H1 (cell line): ENCODE measurements at regions not wholly inside any gene's neighbourhood (a gene's known extent, or its start where the extent isn't known, plus 50 kb on each side); places are given as distances from the start of the nearest gene placed in this dataset.

Experiments used
- CTCF ChIA-PET: fragments of 300-600 bp; sonication (Branson Sonifier 250); formaldehyde crosslinking; loops from one replicate; lab custom pipeline; 2021; ENCODE audit not compliant: partially characterized antibody; lab: Charles Lee
- POLR2A ChIA-PET: fragments of 300-600 bp; sonication (Branson Sonifier 250); formaldehyde crosslinking; loops from one replicate; lab custom pipeline; 2021; ENCODE audit warnings: inconsistent platforms; ENCODE audit not compliant: partially characterized antibody; lab: Charles Lee
- DNase-seq, 2 experiments: peaks; one replicate each; pipeline versions ENCODE4 v3.0.0 to v3.0.0-alpha.2; 2010 to 2022; ENCODE audit warnings: low spot score in 2 of 2, low read depth in 1 of 2, mixed read lengths in 1 of 2
- FAIRE-seq: peaks from 2 replicates; lab custom pipeline; 2011; peaks lifted over from hg19 to GRCh38; lab: Jason Lieb, UNC
- H2AFZ ChIP-seq: 2 replicates; pipeline ENCODE4 v1.8.1; 2012; ENCODE audit warnings: low read length, inconsistent platforms
- H2AK5ac ChIP-seq: 2 replicates; pipeline ENCODE4 v1.6.1; 2013; ENCODE audit warnings: low read depth, low read length
- H2BK120ac ChIP-seq: replicated peaks from 2 replicates; pipeline ENCODE3; 2013; ENCODE audit warnings: low read depth, low read length, inconsistent platforms
- H2BK12ac ChIP-seq: 2 replicates; pipeline ENCODE4 v1.6.1; 2013; ENCODE audit warnings: low read depth, low read length
- H2BK15ac ChIP-seq: 2 replicates; pipeline ENCODE4 v1.6.1; 2013; ENCODE audit warnings: low read length
- H2BK20ac ChIP-seq: 2 replicates; pipeline ENCODE4 v1.6.1; 2013; ENCODE audit warnings: low read length
- H2BK5ac ChIP-seq: 2 replicates; pipeline ENCODE4 v1.6.1; 2013; ENCODE audit warnings: low read depth, low read length
- H3K14ac ChIP-seq: 2 replicates; pipeline ENCODE4 v1.6.1; 2013; ENCODE audit warnings: inconsistent platforms; ENCODE audit not compliant: insufficient read length
- H3K18ac ChIP-seq: 2 replicates; pipeline ENCODE4 v1.6.1; 2013; ENCODE audit warnings: low read length; ENCODE audit errors: extremely low read depth
- H3K23ac ChIP-seq: 2 replicates; pipeline ENCODE4 v1.6.1; 2013; ENCODE audit warnings: inconsistent platforms; ENCODE audit not compliant: insufficient read length
- H3K23me2 ChIP-seq: 2 replicates; pipeline ENCODE4 v1.6.1; 2013; ENCODE audit warnings: low read depth, low read length
- H3K27ac ChIP-seq: 2 replicates; pipeline ENCODE4 v1.6.1; 2011; ENCODE audit warnings: low read depth, low read length, inconsistent platforms
- H3K27me3 ChIP-seq, 4 experiments: replicated peaks in 1 of 4; 1 replicate in 1 of 4; 2 replicates in 3 of 4; pipeline versions ENCODE4 v1.6.1 to v1.8.1; 2011 to 2013; ENCODE audit warnings: low read length in 3 of 4, mild to moderate bottlenecking in 3 of 4, inconsistent platforms in 2 of 4, mixed read lengths in 2 of 4, moderate library complexity in 1 of 4; ENCODE audit not compliant: control insufficient read depth in 3 of 4, insufficient read depth in 3 of 4; ENCODE audit errors: extremely low read depth in 1 of 4
- H3K36me3 ChIP-seq, 4 experiments: 2 replicates each; pipeline versions ENCODE4 v1.6.1 to v1.8.1; 2011 to 2013; ENCODE audit warnings: mild to moderate bottlenecking in 4 of 4, low read length in 3 of 4, moderate library complexity in 2 of 4, control low read depth in 1 of 4, inconsistent platforms in 1 of 4; ENCODE audit not compliant: insufficient read depth in 4 of 4, control insufficient read depth in 2 of 4
- H3K4ac ChIP-seq: replicated peaks from 2 replicates; pipeline ENCODE3; 2013; ENCODE audit warnings: low read length, low read depth, mixed read lengths, inconsistent platforms; ENCODE audit not compliant: insufficient read length
- H3K4me1 ChIP-seq, 4 experiments: replicated peaks in 1 of 4; 1 replicate in 1 of 4; 2 replicates in 3 of 4; pipeline versions ENCODE4 v1.6.1 to v1.8.1; 2011 to 2013; ENCODE audit warnings: low read length in 3 of 4, inconsistent platforms in 2 of 4, mixed read lengths in 1 of 4; ENCODE audit not compliant: insufficient read depth in 4 of 4, control insufficient read depth in 3 of 4
- H3K4me2 ChIP-seq, 2 experiments: 2 replicates each; pipeline versions ENCODE4 v1.6.1 to v1.8.1; 2011 to 2013; ENCODE audit warnings: low read depth in 2 of 2, low read length in 2 of 2, control low read depth in 1 of 2, inconsistent platforms in 1 of 2, mild to moderate bottlenecking in 1 of 2; ENCODE audit not compliant: insufficient read depth in 1 of 2
- H3K4me3 ChIP-seq, 4 experiments: fragments of 200-600, 300-600 bp in 1 of 4; sonication (generic), shearing (Covaris generic), sonication (Bioruptor Twin) in 1 of 4; 2 replicates each; pipeline versions ENCODE4 v1.5.1 to v1.8.1; 2011 to 2016; ENCODE audit warnings: low read length in 4 of 4, low read depth in 3 of 4, control low read depth in 2 of 4, inconsistent platforms in 2 of 4, mild to moderate bottlenecking in 2 of 4, mixed read lengths in 1 of 4, moderate library complexity in 1 of 4; ENCODE audit not compliant: insufficient read depth in 2 of 4; ENCODE audit errors: extremely low read depth in 1 of 4
- H3K56ac ChIP-seq: replicated peaks from 2 replicates; pipeline ENCODE3; 2013; ENCODE audit warnings: low read depth, mild to moderate bottlenecking, mixed read lengths, low read length, inconsistent platforms; ENCODE audit not compliant: insufficient read length
- H3K79me1 ChIP-seq: 2 replicates; pipeline ENCODE4 v1.6.1; 2013; ENCODE audit warnings: low read depth, low read length, control low read depth
- H3K79me2 ChIP-seq, 2 experiments: 2 replicates each; pipeline versions ENCODE4 v1.6.1 to v1.8.1; 2012 to 2013; ENCODE audit warnings: low read length in 2 of 2, mild to moderate bottlenecking in 2 of 2, inconsistent platforms in 1 of 2; ENCODE audit not compliant: insufficient read depth in 2 of 2, control insufficient read depth in 1 of 2
- H3K9ac ChIP-seq, 4 experiments: replicated peaks in 1 of 4; 1 replicate in 1 of 4; 2 replicates in 3 of 4; pipeline versions ENCODE4 v1.6.1 to v1.8.1; 2011 to 2013; ENCODE audit warnings: low read depth in 3 of 4, low read length in 3 of 4, control low read depth in 2 of 4, mild to moderate bottlenecking in 2 of 4, moderate library complexity in 2 of 4, inconsistent platforms in 1 of 4; ENCODE audit errors: extremely low read depth in 1 of 4
- H3K9me3 ChIP-seq, 2 experiments: 2 replicates each; pipeline versions ENCODE4 v1.6.1 to v1.8.1; 2012 to 2013; ENCODE audit warnings: mild to moderate bottlenecking in 2 of 2, moderate library complexity in 2 of 2, control low read depth in 1 of 2, inconsistent platforms in 1 of 2, low read depth in 1 of 2, low read length in 1 of 2, mixed read lengths in 1 of 2; ENCODE audit not compliant: insufficient read depth in 2 of 2
- H4K20me1 ChIP-seq, 2 experiments: replicated peaks in 1 of 2; 2 replicates each; pipeline versions ENCODE3 to v1.8.1; 2011 to 2013; ENCODE audit warnings: inconsistent platforms in 2 of 2, low read length in 2 of 2, mild to moderate bottlenecking in 1 of 2; ENCODE audit not compliant: insufficient read depth in 2 of 2, control insufficient read depth in 1 of 2
- H4K5ac ChIP-seq: 2 replicates; pipeline ENCODE4 v1.6.1; 2013; ENCODE audit warnings: low read length, low read depth, mixed read lengths, inconsistent platforms; ENCODE audit not compliant: insufficient read length
- H4K8ac ChIP-seq: 2 replicates; pipeline ENCODE4 v1.8.0; 2013; ENCODE audit warnings: mild to moderate bottlenecking, moderate library complexity, low read length, inconsistent platforms; ENCODE audit not compliant: insufficient read depth; ENCODE audit errors: extremely low read depth
- H4K91ac ChIP-seq: replicated peaks from 2 replicates; pipeline ENCODE3; 2013; ENCODE audit warnings: low read length, mixed read lengths, inconsistent platforms; ENCODE audit not compliant: insufficient read length
- GABPA ChIP-seq: IDR thresholded peaks from 2 replicates; pipeline ENCODE4 v1.6.1; 2011; ENCODE audit warnings: mild to moderate bottlenecking, low read length, moderate library complexity, borderline replicate concordance; ENCODE audit not compliant: insufficient read depth
- JUND ChIP-seq: IDR thresholded peaks from 2 replicates; pipeline ENCODE4 v1.6.1; 2011; ENCODE audit warnings: mild to moderate bottlenecking, improper control_type of control experiment, low read length
- KDM4A ChIP-seq: IDR thresholded peaks from one replicate; pipeline ENCODE4 v1.7.1; 2012; ENCODE audit warnings: low read depth, mild to moderate bottlenecking, moderate library complexity, low read length, inconsistent platforms; ENCODE audit not compliant: severe bottlenecking
- NRF1 ChIP-seq: IDR thresholded peaks from 2 replicates; pipeline ENCODE4 v1.6.1; 2011; ENCODE audit warnings: mild to moderate bottlenecking, low read depth, low read length, improper control_type of control experiment
- SIX5 ChIP-seq: IDR thresholded peaks from 2 replicates; pipeline ENCODE4 v1.6.1; 2011; ENCODE audit warnings: mild to moderate bottlenecking, low read depth, low read length
- SP2 ChIP-seq: IDR thresholded peaks from 2 replicates; pipeline ENCODE4 v1.6.1; 2012; ENCODE audit warnings: mild to moderate bottlenecking, low read length, inconsistent platforms
- TAF1 ChIP-seq: IDR thresholded peaks from 2 replicates; pipeline ENCODE4 v1.6.1; 2011; ENCODE audit warnings: mild to moderate bottlenecking, low read depth, low read length
- TAF7 ChIP-seq: optimal IDR thresholded peaks from 2 replicates; pipeline ENCODE3; 2011; ENCODE audit warnings: low read depth, mild to moderate bottlenecking, inconsistent platforms, low read length, moderate library complexity, borderline replicate concordance
- YY1 ChIP-seq: IDR thresholded peaks from 2 replicates; pipeline ENCODE4 v1.6.1; 2011; ENCODE audit warnings: low read depth, mild to moderate bottlenecking, low read length
- WGBS, 2 experiments: shearing (Covaris generic) in 1 of 2; methylation state at CpG; one replicate each; pipeline versions ENCODE4 v1.1.6 to v1.1.7; 2013 to 2015; ENCODE audit warnings: low lambda C conversion rate in 2 of 2, mixed read lengths in 2 of 2, inconsistent platforms in 1 of 2, low coverage in 1 of 2, missing lambda C conversion rate in 1 of 2; ENCODE audit not compliant: insufficient replicate concordance in 2 of 2, insufficient coverage in 1 of 2, insufficient read length in 1 of 2; ENCODE audit errors: extremely low coverage in 1 of 2, missing lambda C conversion rate in 1 of 2; 5-methylcytosine and 5-hydroxymethylcytosine counted together

GRCh38 chr5:88085462-88085861 is 183.2 kb downstream of the TMEM161B start:
- Histone ChIP-seq H3K79me1 (no peaks in the 10 kb centered on the region), H2BK5ac (no peak overlapping the region), H3K4ac (no peak overlapping the region), H3K23ac (no peak overlapping the region), H3K9me3 (no peaks in the 10 kb centered on the region), H3K56ac (no peak overlapping the region), H3K4me1 (no peaks in the 10 kb centered on the region), H2BK120ac (no peak overlapping the region), H2AFZ (no peak overlapping the region), H3K27me3 (no peaks in the 10 kb centered on the region), H3K18ac (no peak overlapping the region), H2BK20ac (no peak overlapping the region), H3K79me2 (no peaks in the 10 kb centered on the region), H4K8ac (no peak overlapping the region), H3K14ac (no peak overlapping the region), H3K9ac (no peak overlapping the region), H3K4me3 (no peak overlapping the region), H2AK5ac (no peak overlapping the region), H3K4me2 (no peak overlapping the region), H4K20me1 (no peaks in the 10 kb centered on the region), H4K91ac (no peak overlapping the region), H2BK12ac (no peak overlapping the region), H3K27ac (no peak overlapping the region), H4K5ac (no peak overlapping the region), H3K23me2 (no peaks in the 10 kb centered on the region), H2BK15ac (no peak overlapping the region), H3K36me3 (no peaks in the 10 kb centered on the region)
- ChIA-PET POLR2A (no interaction called here), CTCF (interaction anchor here (1.4 kb wide), 1 partner anchor 14 kb away, joined by 3 read pairs; no protein-coding TSS in a partner anchor)
- FAIRE-seq (no peak), DNase-seq (no peak)
- 87% methylated on average over 5 of the region's 5 CpGs; no CpG with 5 or more reads in 1 of the 2 experiments for WGBS, 2 experiments
- TF ChIP-seq TAF1 (no peak), JUND (no peak), NRF1 (no peak), KDM4A (no peak), SP2 (no peak), YY1 (no peak), SIX5 (no peak), TAF7 (no peak), GABPA (no peak)
